ENCODE measurements at regions not wholly inside any gene's neighbourhood (a gene's known extent, or its start where the extent isn't known, plus 50 kb on each side); places are given as distances from the start of the nearest gene placed in this dataset.

DNA sequence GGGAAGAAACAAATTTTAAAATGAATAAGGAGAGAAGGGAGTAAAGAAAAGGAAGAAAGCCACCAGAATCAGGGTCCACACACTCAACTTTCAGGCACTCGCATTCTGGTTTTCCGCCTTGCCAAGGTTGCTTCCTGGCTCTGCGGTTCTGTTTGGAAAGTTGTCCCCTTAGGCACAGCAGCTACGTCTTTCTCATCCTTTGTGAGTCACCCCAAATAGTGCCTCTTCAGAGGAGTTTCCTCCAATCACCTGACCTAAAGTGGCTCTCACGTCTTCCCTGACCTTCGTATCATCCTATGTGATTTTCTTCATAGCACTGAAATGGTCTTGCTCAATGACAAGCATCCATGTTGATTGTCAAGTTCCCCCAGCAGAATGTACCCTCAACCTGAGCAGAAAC lies 99.5 kb upstream of the TMCC3 start:
- no peaks in the 10 kb centered on the region for H3K9me2 ChIP-seq
- TF ChIP-seq, protein P1, sequence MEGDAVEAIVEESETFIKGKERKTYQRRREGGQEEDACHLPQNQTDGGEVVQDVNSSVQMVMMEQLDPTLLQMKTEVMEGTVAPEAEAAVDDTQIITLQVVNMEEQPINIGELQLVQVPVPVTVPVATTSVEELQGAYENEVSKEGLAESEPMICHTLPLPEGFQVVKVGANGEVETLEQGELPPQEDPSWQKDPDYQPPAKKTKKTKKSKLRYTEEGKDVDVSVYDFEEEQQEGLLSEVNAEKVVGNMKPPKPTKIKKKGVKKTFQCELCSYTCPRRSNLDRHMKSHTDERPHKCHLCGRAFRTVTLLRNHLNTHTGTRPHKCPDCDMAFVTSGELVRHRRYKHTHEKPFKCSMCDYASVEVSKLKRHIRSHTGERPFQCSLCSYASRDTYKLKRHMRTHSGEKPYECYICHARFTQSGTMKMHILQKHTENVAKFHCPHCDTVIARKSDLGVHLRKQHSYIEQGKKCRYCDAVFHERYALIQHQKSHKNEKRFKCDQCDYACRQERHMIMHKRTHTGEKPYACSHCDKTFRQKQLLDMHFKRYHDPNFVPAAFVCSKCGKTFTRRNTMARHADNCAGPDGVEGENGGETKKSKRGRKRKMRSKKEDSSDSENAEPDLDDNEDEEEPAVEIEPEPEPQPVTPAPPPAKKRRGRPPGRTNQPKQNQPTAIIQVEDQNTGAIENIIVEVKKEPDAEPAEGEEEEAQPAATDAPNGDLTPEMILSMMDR (IDR thresholded peaks at IDR 0.05), result no peak
- no peak for TF ChIP-seq FOXM1 (IDR thresholded peaks at IDR 0.05; ENCODE audit: low read depth)
- TF ChIP-seq, protein P2, sequence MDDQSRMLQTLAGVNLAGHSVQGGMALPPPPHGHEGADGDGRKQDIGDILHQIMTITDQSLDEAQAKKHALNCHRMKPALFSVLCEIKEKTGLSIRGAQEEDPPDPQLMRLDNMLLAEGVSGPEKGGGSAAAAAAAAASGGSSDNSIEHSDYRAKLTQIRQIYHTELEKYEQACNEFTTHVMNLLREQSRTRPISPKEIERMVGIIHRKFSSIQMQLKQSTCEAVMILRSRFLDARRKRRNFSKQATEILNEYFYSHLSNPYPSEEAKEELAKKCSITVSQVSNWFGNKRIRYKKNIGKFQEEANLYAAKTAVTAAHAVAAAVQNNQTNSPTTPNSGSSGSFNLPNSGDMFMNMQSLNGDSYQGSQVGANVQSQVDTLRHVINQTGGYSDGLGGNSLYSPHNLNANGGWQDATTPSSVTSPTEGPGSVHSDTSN (IDR thresholded peaks at IDR 0.05), result no peak
- no peak for TF ChIP-seq TCF12 (IDR thresholded peaks at IDR 0.05)
- no peak for TF ChIP-seq GABPA (IDR thresholded peaks at IDR 0.05; ENCODE audit: low read depth)
- TF ChIP-seq, protein P3, sequence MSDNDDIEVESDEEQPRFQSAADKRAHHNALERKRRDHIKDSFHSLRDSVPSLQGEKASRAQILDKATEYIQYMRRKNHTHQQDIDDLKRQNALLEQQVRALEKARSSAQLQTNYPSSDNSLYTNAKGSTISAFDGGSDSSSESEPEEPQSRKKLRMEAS (IDR thresholded peaks at IDR 0.05; ENCODE audit: low read depth), result no peak
- no peak for TF ChIP-seq YY1 (IDR thresholded peaks at IDR 0.05; ENCODE audit: low read depth)
- no peak for TF ChIP-seq SMC3 (IDR thresholded peaks at IDR 0.05; ENCODE audit: low read depth, low read length)
- TF ChIP-seq RXRA (IDR thresholded peaks at IDR 0.05; ENCODE audit: borderline replicate concordance, low read depth), result no peak
- TF ChIP-seq NFIC (IDR thresholded peaks at IDR 0.05; ENCODE audit: borderline replicate concordance), result no peak
- no peak for TF ChIP-seq CHD2 (IDR thresholded peaks at IDR 0.05; ENCODE audit: low read length, partially characterized antibody)
- TF ChIP-seq TEAD4 (IDR thresholded peaks at IDR 0.05; ENCODE audit: borderline replicate concordance, insufficient read depth), result no peak
- no peak for TF ChIP-seq FOXJ3 (CRISPR knock-in tag; IDR thresholded peaks at IDR 0.05)
- POLR2A ChIA-PET, result no interaction called here

DNA sequence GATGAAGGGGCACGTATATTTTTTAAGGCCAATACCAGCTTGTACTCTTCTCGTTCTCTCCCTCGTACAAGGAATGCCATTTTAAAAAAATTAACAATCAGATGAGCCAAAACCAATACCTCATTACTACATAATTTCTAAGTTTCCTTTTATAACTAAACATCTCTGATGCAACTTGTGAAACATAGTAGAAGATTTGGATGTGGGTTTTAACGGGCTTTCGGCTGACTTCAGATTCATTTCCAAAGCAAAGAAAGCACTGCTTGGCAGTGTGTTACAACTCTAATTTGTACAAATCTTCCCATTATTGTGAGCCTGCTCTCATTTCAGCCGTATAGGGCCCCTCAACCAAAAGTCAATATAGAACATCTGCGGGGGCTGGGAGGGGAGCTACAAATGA lies 99.1 kb upstream of the TMCC3 start:
- Histone ChIP-seq H3K27me3 (ENCODE audit: insufficient read depth) (peaks cover 8% of the 10 kb centered on the region; the same call in 1 of the 2 replicates), H2AFZ (ENCODE audit: low read depth) (no peak overlapping the region), H3K4me3 (ENCODE audit: low read depth in 2 of 2, low read length in 1 of 2) (no peak overlapping the region), H3K79me2 (ENCODE audit: insufficient read depth) (no peaks in the 10 kb centered on the region), H3F3A (replicated peaks; ENCODE audit: insufficient read depth) (no peaks in the 10 kb centered on the region), H3K4me1 (ENCODE audit: control insufficient read depth in 1 of 2, insufficient read depth in 2 of 2, low read depth in 1 of 2, low read length in 1 of 2) (no peaks in the 10 kb centered on the region), H3K27ac (ENCODE audit: low read depth in 2 of 2, low read length in 1 of 2) (no peak overlapping the region), H4K20me1 (ENCODE audit: insufficient read depth) (no peaks in the 10 kb centered on the region), H3K4me2 (no peak overlapping the region), H3K9me2 (no peaks in the 10 kb centered on the region), H3K9ac (no peak overlapping the region), H3K9me3 (no peaks in the 10 kb centered on the region), H3K36me3 (replicated peaks in 1 of 2; ENCODE audit: control insufficient read depth in 1 of 2, insufficient read depth in 2 of 2, low read length in 1 of 2) (no peaks in the 10 kb centered on the region)
- POLR2A ChIA-PET, result no interaction called here
- TF ChIP-seq JUND (IDR thresholded peaks at IDR 0.05), result no peak
- no peak for TF ChIP-seq EZH2phosphoT487 (IDR thresholded peaks at IDR 0.05; ENCODE audit: borderline replicate concordance, low read depth)
- TF ChIP-seq TCF12 (IDR thresholded peaks at IDR 0.05), result no peak
- no peak for TF ChIP-seq RCOR1 (IDR thresholded peaks at IDR 0.05; ENCODE audit: low read length)
- no peak for TF ChIP-seq ELF1 (IDR thresholded peaks at IDR 0.05)
- TF ChIP-seq, protein P4, sequence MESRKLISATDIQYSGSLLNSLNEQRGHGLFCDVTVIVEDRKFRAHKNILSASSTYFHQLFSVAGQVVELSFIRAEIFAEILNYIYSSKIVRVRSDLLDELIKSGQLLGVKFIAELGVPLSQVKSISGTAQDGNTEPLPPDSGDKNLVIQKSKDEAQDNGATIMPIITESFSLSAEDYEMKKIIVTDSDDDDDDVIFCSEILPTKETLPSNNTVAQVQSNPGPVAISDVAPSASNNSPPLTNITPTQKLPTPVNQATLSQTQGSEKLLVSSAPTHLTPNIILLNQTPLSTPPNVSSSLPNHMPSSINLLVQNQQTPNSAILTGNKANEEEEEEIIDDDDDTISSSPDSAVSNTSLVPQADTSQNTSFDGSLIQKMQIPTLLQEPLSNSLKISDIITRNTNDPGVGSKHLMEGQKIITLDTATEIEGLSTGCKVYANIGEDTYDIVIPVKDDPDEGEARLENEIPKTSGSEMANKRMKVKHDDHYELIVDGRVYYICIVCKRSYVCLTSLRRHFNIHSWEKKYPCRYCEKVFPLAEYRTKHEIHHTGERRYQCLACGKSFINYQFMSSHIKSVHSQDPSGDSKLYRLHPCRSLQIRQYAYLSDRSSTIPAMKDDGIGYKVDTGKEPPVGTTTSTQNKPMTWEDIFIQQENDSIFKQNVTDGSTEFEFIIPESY (IDR thresholded peaks at IDR 0.05; ENCODE audit: borderline replicate concordance, low read depth), result no peak
- no peak for TF ChIP-seq MEF2A (IDR thresholded peaks at IDR 0.05; ENCODE audit: borderline replicate concordance, low read depth)
- no peak for TF ChIP-seq NFIC (IDR thresholded peaks at IDR 0.05; ENCODE audit: borderline replicate concordance)
- no peak for TF ChIP-seq SMC3 (IDR thresholded peaks at IDR 0.05; ENCODE audit: low read depth, low read length)
- TF ChIP-seq, protein P1 (IDR thresholded peaks at IDR 0.05), result no peak
- no peak for TF ChIP-seq RXRA (IDR thresholded peaks at IDR 0.05; ENCODE audit: borderline replicate concordance, low read depth)
- CTCF ChIA-PET, result interaction anchor here (0.7 to 1.7 kb wide), 2 partner anchors 324 to 671 kb away, joined by 3 to 4 read pairs; partner anchors contain the start of gene NR2C1
- DNase-seq, result no peak
- 71% methylated on average over 7 of the region's 7 CpGs for WGBS (ENCODE audit: low lambda C conversion rate)

More for the DNA sequence above, 99.5 kb upstream of the TMCC3 start:
- Histone ChIP-seq H3K4me3 (ENCODE audit: low read depth in 2 of 2, low read length in 1 of 2) (no peak overlapping the region), H3K4me2 (no peak overlapping the region), H3K27me3 (ENCODE audit: insufficient read depth) (peaks cover 12% of the 10 kb centered on the region), H2AFZ (ENCODE audit: low read depth) (no peak overlapping the region), H3K9me3 (no peaks in the 10 kb centered on the region), H3K79me2 (ENCODE audit: insufficient read depth) (no peaks in the 10 kb centered on the region), H3K4me1 (ENCODE audit: control insufficient read depth in 1 of 2, insufficient read depth in 2 of 2, low read depth in 1 of 2, low read length in 1 of 2) (no peaks in the 10 kb centered on the region), H4K20me1 (ENCODE audit: insufficient read depth) (no peaks in the 10 kb centered on the region), H3K27ac (ENCODE audit: low read depth in 2 of 2, low read length in 1 of 2) (no peak overlapping the region), H3K36me3 (replicated peaks in 1 of 2; ENCODE audit: control insufficient read depth in 1 of 2, insufficient read depth in 2 of 2, low read length in 1 of 2) (no peaks in the 10 kb centered on the region), H3K9ac (no peak overlapping the region), H3F3A (replicated peaks; ENCODE audit: insufficient read depth) (no peaks in the 10 kb centered on the region)
- CTCF ChIA-PET, result interaction anchor here (0.7 to 1.0 kb wide), 2 partner anchors 13 to 671 kb away, joined by 3 read pairs; no protein-coding TSS in a partner anchor
- no peak for DNase-seq
- 68% methylated on average over 6 of the region's 6 CpGs for WGBS (ENCODE audit: low lambda C conversion rate)

Data from SK-N-SH (cell line).